Endothelial cell of umbilical vein (primary cell): ENCODE measurements at regions not wholly inside any gene's neighbourhood (a gene's known extent, or its start where the extent isn't known, plus 50 kb on each side); places are given as distances from the start of the nearest gene placed in this dataset.
"Not testable (repeated sequence)": the region's sequence is repeated elsewhere in the genome, so short reads cannot be mapped to it uniquely, and the experiment has no call there.

Experiments
- BruUV-seq: library from RNA; stranded (reverse); fragments of 400-500 nt; replicated peaks from 2 replicates; lab custom pipeline; 2021; lab: Mats Ljungman, UMichigan
- CTCF ChIA-PET: fragments of 300-600, 350-600 bp; sonication (Branson Sonifier 250); formaldehyde crosslinking; loops from one replicate; lab custom pipeline; 2021; ENCODE audit warnings: antibody characterized with exemption, inconsistent platforms; lab: Charles Lee
- POLR2A ChIA-PET: fragments of 300-600, 350-600 bp; sonication (Branson Sonifier 250); formaldehyde crosslinking; loops from one replicate; lab custom pipeline; 2021; ENCODE audit warnings: antibody characterized with exemption, inconsistent platforms; lab: Charles Lee
- DNase-seq: peaks from one replicate; pipeline ENCODE4 v3.0.0-alpha.2; 2011; ENCODE audit warnings: low read depth, low spot score
- FAIRE-seq: peaks from 2 replicates; lab custom pipeline; 2011; peaks lifted over from hg19 to GRCh38; lab: Jason Lieb, UNC
- H2AFZ ChIP-seq: 2 replicates; pipeline ENCODE4 v1.6.0; 2012; ENCODE audit warnings: low read depth, low read length, control low read depth, inconsistent platforms
- H3K27ac ChIP-seq: 2 replicates; pipeline ENCODE4 v1.5.1; 2011; ENCODE audit warnings: low read depth, mild to moderate bottlenecking, control low read depth, low read length, moderate library complexity; ENCODE audit not compliant: insufficient read depth
- H3K27me3 ChIP-seq, 2 experiments: 2 replicates each; pipeline versions ENCODE4 v1.6.0 to v1.6.1; 2011; ENCODE audit warnings: low read length in 2 of 2, mixed read lengths in 1 of 2; ENCODE audit not compliant: control insufficient read depth in 2 of 2, insufficient read depth in 2 of 2
- H3K36me3 ChIP-seq, 2 experiments: 2 replicates in 1 of 2; 3 replicates in 1 of 2; pipeline ENCODE4 v1.5.1; 2011; ENCODE audit warnings: low read length in 2 of 2, mild to moderate bottlenecking in 1 of 2, moderate library complexity in 1 of 2; ENCODE audit not compliant: control insufficient read depth in 2 of 2, insufficient read depth in 2 of 2; ENCODE audit errors: extremely low read depth in 1 of 2
- H3K4me1 ChIP-seq: 3 replicates; pipeline ENCODE4 v1.5.1; 2011; ENCODE audit warnings: mild to moderate bottlenecking, low read length; ENCODE audit not compliant: control insufficient read depth, insufficient read depth; ENCODE audit errors: extremely low read depth
- H3K4me2 ChIP-seq: 2 replicates; pipeline ENCODE4 v1.6.1; 2011; ENCODE audit warnings: low read length, control low read depth, mixed read lengths; ENCODE audit not compliant: insufficient read depth
- H3K4me3 ChIP-seq, 3 experiments: fragments of 200-600 bp in 1 of 3; sonication (generic), shearing (Covaris generic) in 1 of 3; replicated peaks in 1 of 3; 2 replicates each; pipeline ENCODE4 v1.5.1; 2011 to 2016; ENCODE audit warnings: control low read depth in 3 of 3, low read length in 3 of 3, mild to moderate bottlenecking in 2 of 3, inconsistent platforms in 1 of 3, low read depth in 1 of 3, moderate library complexity in 1 of 3; ENCODE audit not compliant: insufficient read depth in 1 of 3
- H3K79me2 ChIP-seq: 2 replicates; pipeline ENCODE4 v1.6.0; 2012; ENCODE audit warnings: low read length, inconsistent platforms; ENCODE audit not compliant: control insufficient read depth, insufficient read depth
- H3K9ac ChIP-seq: replicated peaks from 2 replicates; pipeline ENCODE3; 2011; ENCODE audit warnings: low read length, control low read depth; ENCODE audit not compliant: insufficient read depth; ENCODE audit errors: extremely low read depth
- H3K9me1 ChIP-seq: replicated peaks from 3 replicates; pipeline ENCODE4 v1.6.0; 2011; ENCODE audit warnings: mild to moderate bottlenecking, low read length; ENCODE audit not compliant: control insufficient read depth, insufficient read depth; ENCODE audit errors: extremely low read depth
- H3K9me3 ChIP-seq: replicated peaks from 2 replicates; pipeline ENCODE4 v1.5.1; 2012; ENCODE audit warnings: low read length, inconsistent platforms; ENCODE audit not compliant: control insufficient read depth, insufficient read depth
- H4K20me1 ChIP-seq: replicated peaks from 2 replicates; pipeline ENCODE3; 2011; ENCODE audit warnings: mild to moderate bottlenecking, low read length; ENCODE audit not compliant: control insufficient read depth, insufficient read depth; ENCODE audit errors: extremely low read depth
- CTCF ChIP-seq, 2 donors: IDR thresholded peaks; 1 replicate in 1 of 2; 2 replicates in 1 of 2; pipeline ENCODE4 v1.5.1; 2011; ENCODE audit warnings: low read length in 2 of 2, mild to moderate bottlenecking in 2 of 2, moderate library complexity in 2 of 2, control low read depth in 1 of 2, inconsistent platforms in 1 of 2, low read depth in 1 of 2; ENCODE audit not compliant: insufficient read depth in 1 of 2; ENCODE audit errors: extremely low read depth in 1 of 2
- dilution Hi-C: fragments of 300-500 bp; cut with MboI; formaldehyde crosslinking; loops from one replicate; pipeline ENCODE4 v1.15.0; 2019; ENCODE audit warnings: low sequenced_read_pairs; ENCODE audit not compliant: extremely low pct_ligation_motif_present
- intact Hi-C: fragments of 100-400 bp; cut with micrococcal nuclease; formaldehyde crosslinking; loops from one replicate; pipeline ENCODE4 v1.10.0; 2022

GRCh38 chr1:148257886-148258285, 105.8 kb upstream of the NBPF11 start:
- H3K9me1 ChIP-seq, H3K4me2 ChIP-seq, H3K36me3 ChIP-seq, DNase-seq, H3K27me3 ChIP-seq, FAIRE-seq, H3K4me3 ChIP-seq, H3K9ac ChIP-seq, dilution Hi-C loops, H3K4me1 ChIP-seq, CTCF ChIA-PET, H2AFZ ChIP-seq, POLR2A ChIA-PET, H3K79me2 ChIP-seq, H4K20me1 ChIP-seq, H3K27ac ChIP-seq, intact Hi-C loops, H3K9me3 ChIP-seq, BruUV-seq: not testable (repeated sequence)

DNA sequence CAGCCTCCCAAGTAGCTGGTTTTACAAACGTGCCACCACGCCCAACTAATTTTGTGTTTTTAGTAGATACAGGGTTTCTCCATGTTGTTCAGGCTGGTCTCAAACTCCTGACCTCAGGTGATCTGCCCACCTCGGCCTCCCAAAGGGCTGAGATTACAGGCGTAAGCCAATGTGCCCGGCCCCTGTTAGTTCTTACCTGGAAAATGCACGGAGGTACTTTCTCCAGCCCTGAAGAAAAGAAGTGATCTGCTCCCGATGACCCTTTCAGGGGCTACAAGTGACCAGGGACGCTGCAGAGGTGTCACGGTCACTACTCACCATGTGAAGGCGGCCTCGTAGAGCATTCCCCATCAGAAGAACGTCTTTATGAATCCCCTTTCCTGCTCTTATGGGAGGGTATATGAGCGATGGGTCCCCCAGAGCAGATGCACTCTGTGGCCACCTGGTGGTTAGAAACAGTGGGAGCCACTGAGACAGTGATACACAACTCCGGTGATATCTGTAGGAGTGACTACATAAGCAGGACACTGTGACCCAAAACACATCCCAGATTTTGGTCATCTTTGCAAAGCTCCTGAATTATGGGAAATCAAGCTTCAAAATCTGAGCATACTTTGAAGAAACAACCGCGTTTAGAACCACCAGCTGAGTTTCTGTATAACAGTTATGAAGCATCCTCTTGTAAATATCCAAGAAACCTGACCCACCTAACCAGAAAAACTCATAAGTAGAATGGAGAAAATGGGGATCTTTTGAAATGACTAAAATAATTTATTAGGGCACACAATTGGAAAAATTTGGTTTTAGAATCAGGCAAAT, 102.7 kb upstream of the NBPF11 start:
- H3K9me3 ChIP-seq, H4K20me1 ChIP-seq, dilution Hi-C loops, H3K9me1 ChIP-seq, H3K27ac ChIP-seq, H3K4me1 ChIP-seq, H3K79me2 ChIP-seq, H3K9ac ChIP-seq, H3K36me3 ChIP-seq, H3K27me3 ChIP-seq, H2AFZ ChIP-seq, BruUV-seq, H3K4me2 ChIP-seq, POLR2A ChIA-PET, CTCF ChIA-PET, intact Hi-C loops, H3K4me3 ChIP-seq: not testable (repeated sequence)
- peak; percentile 13 for DNase-seq
- peak; percentile 44 for TF ChIP-seq CTCF (IDR thresholded peaks at IDR 0.05; ENCODE audit: extremely low read depth in 1 of 2, insufficient read depth in 1 of 2, low read depth in 1 of 2, low read length in 2 of 2)
- FAIRE-seq = peak; percentile 76

GRCh38 chr1:148253808-148254207, 101.7 kb upstream of the NBPF11 start:
- dilution Hi-C loops, H4K20me1 ChIP-seq, BruUV-seq, H3K9me3 ChIP-seq, H2AFZ ChIP-seq, H3K27ac ChIP-seq, H3K4me1 ChIP-seq, H3K4me3 ChIP-seq, H3K27me3 ChIP-seq, CTCF ChIA-PET, intact Hi-C loops, H3K9ac ChIP-seq, H3K4me2 ChIP-seq, POLR2A ChIA-PET, DNase-seq, H3K9me1 ChIP-seq, H3K36me3 ChIP-seq, FAIRE-seq, H3K79me2 ChIP-seq: not testable (repeated sequence)
